ENCODE measurements at regions not wholly inside any gene's neighbourhood (a gene's known extent, or its start where the extent isn't known, plus 50 kb on each side); places are given as distances from the start of the nearest gene placed in this dataset.

- H3K27me3 ChIP-seq (replicated peaks; ENCODE audit: insufficient read depth, low read depth, low read length, poor library complexity): no peaks in the 10 kb centered on the region
- H3K27ac ChIP-seq (ENCODE audit: low read depth, low read length, poor library complexity, severe bottlenecking): no peak overlapping the region
- no peaks in the 10 kb centered on the region for H3K36me3 ChIP-seq (ENCODE audit: insufficient read depth, low read length, poor library complexity, severe bottlenecking)
- BruUV-seq (replicated peaks): no TSS peak
- no peak for DNase-seq (ENCODE audit: low spot score)
- H3K4me1 ChIP-seq (ENCODE audit: insufficient read depth, low read length, poor library complexity, severe bottlenecking): no peaks in the 10 kb centered on the region
- peaks cover 25% of the 10 kb centered on the region for H3K9me3 ChIP-seq (ENCODE audit: low read depth, low read length, poor library complexity, severe bottlenecking)
- intact Hi-C loops (cut with micrococcal nuclease; ENCODE audit: unreplicated experiment): no loop called here
- no peak for TF ChIP-seq CTCF (conservative IDR thresholded peaks at IDR 0.05; ENCODE audit: low read depth, low read length)
- TF ChIP-seq EZH2 (IDR thresholded peaks at IDR 0.05; ENCODE audit: borderline replicate concordance, low read depth, low read length, poor library complexity, severe bottlenecking): no peak
- H3K4me3 ChIP-seq (ENCODE audit: low read depth, low read length, poor library complexity, severe bottlenecking): no peak overlapping the region
- ChIA-PET POLR2A (ENCODE audit: low non-redundant PET) (no interaction called here), CTCF (no interaction called here)
These were observed 774.8 kb upstream of the EPHA6 start for GRCh38 chr3:96039632-96040031.

GRCh38 chr3:96059301-96059700 is 755.1 kb upstream of the EPHA6 start:
- no TSS peak for BruUV-seq (replicated peaks)
- Histone ChIP-seq H3K36me3 (ENCODE audit: insufficient read depth, low read length, poor library complexity, severe bottlenecking) (no peaks in the 10 kb centered on the region), H3K27ac (ENCODE audit: low read depth, low read length, poor library complexity, severe bottlenecking) (no peak overlapping the region), H3K27me3 (replicated peaks; ENCODE audit: insufficient read depth, low read depth, low read length, poor library complexity) (no peaks in the 10 kb centered on the region), H3K4me1 (ENCODE audit: insufficient read depth, low read length, poor library complexity, severe bottlenecking) (no peaks in the 10 kb centered on the region), H3K9me3 (ENCODE audit: low read depth, low read length, poor library complexity, severe bottlenecking) (peaks cover 18% of the 10 kb centered on the region), H3K4me3 (ENCODE audit: low read depth, low read length, poor library complexity, severe bottlenecking) (no peak overlapping the region)
- CTCF ChIA-PET: no interaction called here
- intact Hi-C loops (cut with micrococcal nuclease; ENCODE audit: unreplicated experiment): no loop called here
- POLR2A ChIA-PET (ENCODE audit: low non-redundant PET): no interaction called here
- TF ChIP-seq EZH2 (IDR thresholded peaks at IDR 0.05; ENCODE audit: borderline replicate concordance, low read depth, low read length, poor library complexity, severe bottlenecking) (no peak), CTCF (conservative IDR thresholded peaks at IDR 0.05; ENCODE audit: low read depth, low read length) (no peak)
- no peak for DNase-seq (ENCODE audit: low spot score)

DNA sequence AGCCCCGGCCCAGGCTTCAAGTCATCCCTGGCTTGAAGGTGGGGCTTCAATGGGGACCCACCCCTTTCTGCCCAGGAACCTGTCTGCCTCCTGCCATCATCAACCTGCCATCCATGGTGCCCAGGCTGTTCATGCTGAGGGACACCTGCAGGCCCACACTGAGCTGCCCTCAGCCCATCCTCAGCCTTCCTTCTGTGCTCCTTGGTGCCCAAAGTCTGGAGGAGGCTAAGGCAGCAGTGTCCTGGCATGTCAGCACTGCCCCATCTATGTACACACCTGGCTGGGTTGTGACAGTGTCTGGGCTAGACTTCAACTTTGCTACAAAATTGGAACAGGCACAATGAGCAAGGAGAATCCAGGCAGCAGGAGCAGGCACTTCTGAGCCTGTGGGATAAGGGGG is 745.3 kb upstream of the EPHA6 start:
- Histone ChIP-seq H3K4me3 (ENCODE audit: low read depth, low read length, poor library complexity, severe bottlenecking) (no peak overlapping the region), H3K27ac (ENCODE audit: low read depth, low read length, poor library complexity, severe bottlenecking) (no peak overlapping the region), H3K27me3 (replicated peaks; ENCODE audit: insufficient read depth, low read depth, low read length, poor library complexity) (no peaks in the 10 kb centered on the region), H3K36me3 (ENCODE audit: insufficient read depth, low read length, poor library complexity, severe bottlenecking) (no peaks in the 10 kb centered on the region), H3K9me3 (ENCODE audit: low read depth, low read length, poor library complexity, severe bottlenecking) (peaks cover 19% of the 10 kb centered on the region), H3K4me1 (ENCODE audit: insufficient read depth, low read length, poor library complexity, severe bottlenecking) (no peaks in the 10 kb centered on the region)
- TF ChIP-seq CTCF (conservative IDR thresholded peaks at IDR 0.05; ENCODE audit: low read depth, low read length) (no peak), EZH2 (IDR thresholded peaks at IDR 0.05; ENCODE audit: borderline replicate concordance, low read depth, low read length, poor library complexity, severe bottlenecking) (no peak)
- intact Hi-C loops (cut with micrococcal nuclease; ENCODE audit: unreplicated experiment): no loop called here
- no TSS peak for BruUV-seq (replicated peaks)
- CTCF ChIA-PET: no interaction called here
- POLR2A ChIA-PET (ENCODE audit: low non-redundant PET): no interaction called here
- no peak for DNase-seq (ENCODE audit: low spot score)

Data from A673 (cell line).